WERI-Rb-1 (cell line): ENCODE measurements at regions not wholly inside any gene's neighbourhood (a gene's known extent, or its start where the extent isn't known, plus 50 kb on each side); places are given as distances from the start of the nearest gene placed in this dataset.
A peak's percentile ranks its signal among the peaks of the same experiment; 100 is the strongest.

Experiments
- DNase-seq: peaks from one replicate; pipeline ENCODE4 v3.0.0-alpha.2; 2020
- H3K27ac ChIP-seq: fragments of 250-450 bp; sonication (Bioruptor Pico); 2 replicates; pipeline ENCODE4 v1.5.1; 2020; ENCODE audit warnings: mild to moderate bottlenecking, moderate library complexity
- H3K27me3 ChIP-seq: fragments of 250-450 bp; sonication (Bioruptor Pico); 2 replicates; pipeline ENCODE4 v1.5.1; 2021; ENCODE audit warnings: mild to moderate bottlenecking, low read depth, moderate library complexity; ENCODE audit not compliant: insufficient read depth, severe bottlenecking
- H3K36me3 ChIP-seq: fragments of 250-450 bp; sonication (Bioruptor Pico); 2 replicates; pipeline ENCODE4 v1.5.1; 2020; ENCODE audit warnings: mild to moderate bottlenecking, moderate library complexity
- H3K4me3 ChIP-seq: 2 replicates; pipeline ENCODE4 v1.5.1; 2011; ENCODE audit warnings: low read depth, mild to moderate bottlenecking, control low read depth, low read length
- H3K9me3 ChIP-seq: fragments of 250-450 bp; sonication (Bioruptor Pico); 2 replicates; pipeline ENCODE4 v1.5.1; 2021; ENCODE audit warnings: mild to moderate bottlenecking, moderate library complexity; ENCODE audit not compliant: severe bottlenecking
- TF ChIP-seq, protein P1 (sequence below): IDR thresholded peaks from 2 replicates; pipeline ENCODE4 v1.5.1; 2011; ENCODE audit warnings: low read depth, mild to moderate bottlenecking, control low read depth, inconsistent platforms, low read length

DNA sequence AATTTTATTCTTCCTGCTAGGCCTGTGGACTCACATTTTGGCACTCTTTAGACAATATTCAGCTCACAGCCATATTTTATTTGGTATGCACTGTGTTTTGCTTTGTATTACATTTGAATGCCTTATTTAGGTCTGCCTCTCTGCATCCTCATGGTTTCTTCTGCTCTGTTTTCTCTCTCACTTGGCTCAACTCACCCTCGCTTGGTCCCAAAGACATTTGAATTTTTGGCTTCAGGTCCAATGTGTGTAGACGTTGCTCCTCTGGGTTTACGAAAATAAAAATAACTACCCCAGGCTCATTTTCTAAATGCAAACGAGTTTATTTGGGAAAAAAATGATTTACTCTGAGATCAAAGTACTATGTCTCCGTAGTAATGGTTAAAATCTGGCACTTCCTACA is 91.1 kb upstream of the REG3A start:
- H3K4me3 ChIP-seq, result no peak overlapping the region
- no peak overlapping the region for H3K27ac ChIP-seq
- H3K36me3 ChIP-seq, result no peaks in the 10 kb centered on the region
- no peaks in the 10 kb centered on the region for H3K9me3 ChIP-seq
- peaks cover 16% of the 10 kb centered on the region for H3K27me3 ChIP-seq
- DNase-seq, result no peak
- TF ChIP-seq, protein P1, sequence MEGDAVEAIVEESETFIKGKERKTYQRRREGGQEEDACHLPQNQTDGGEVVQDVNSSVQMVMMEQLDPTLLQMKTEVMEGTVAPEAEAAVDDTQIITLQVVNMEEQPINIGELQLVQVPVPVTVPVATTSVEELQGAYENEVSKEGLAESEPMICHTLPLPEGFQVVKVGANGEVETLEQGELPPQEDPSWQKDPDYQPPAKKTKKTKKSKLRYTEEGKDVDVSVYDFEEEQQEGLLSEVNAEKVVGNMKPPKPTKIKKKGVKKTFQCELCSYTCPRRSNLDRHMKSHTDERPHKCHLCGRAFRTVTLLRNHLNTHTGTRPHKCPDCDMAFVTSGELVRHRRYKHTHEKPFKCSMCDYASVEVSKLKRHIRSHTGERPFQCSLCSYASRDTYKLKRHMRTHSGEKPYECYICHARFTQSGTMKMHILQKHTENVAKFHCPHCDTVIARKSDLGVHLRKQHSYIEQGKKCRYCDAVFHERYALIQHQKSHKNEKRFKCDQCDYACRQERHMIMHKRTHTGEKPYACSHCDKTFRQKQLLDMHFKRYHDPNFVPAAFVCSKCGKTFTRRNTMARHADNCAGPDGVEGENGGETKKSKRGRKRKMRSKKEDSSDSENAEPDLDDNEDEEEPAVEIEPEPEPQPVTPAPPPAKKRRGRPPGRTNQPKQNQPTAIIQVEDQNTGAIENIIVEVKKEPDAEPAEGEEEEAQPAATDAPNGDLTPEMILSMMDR, result no peak

DNA sequence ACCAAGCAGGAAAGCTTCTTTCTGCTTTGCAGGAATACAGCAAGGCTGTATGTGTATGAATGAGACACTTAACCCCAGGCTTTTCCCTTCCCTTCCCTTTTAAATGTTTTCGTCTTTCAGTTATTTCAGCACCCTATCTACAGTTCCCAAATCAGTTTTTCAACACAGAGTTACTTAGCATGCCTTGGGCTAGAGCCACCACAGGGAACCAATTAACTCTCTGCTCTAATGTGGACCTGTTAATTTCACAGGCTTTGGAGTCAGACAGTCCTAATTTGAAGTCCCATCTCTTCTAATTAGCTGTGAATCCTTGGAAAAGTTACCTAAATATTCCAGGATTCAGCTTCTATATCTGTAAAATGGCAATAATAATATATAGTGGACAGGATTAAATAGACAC is 89.2 kb upstream of the REG3A start:
- Histone ChIP-seq H3K9me3 (no peaks in the 10 kb centered on the region), H3K36me3 (no peaks in the 10 kb centered on the region), H3K4me3 (no peak overlapping the region), H3K27ac (no peak overlapping the region), H3K27me3 (peaks cover 21% of the 10 kb centered on the region)
- TF ChIP-seq, protein P1, result no peak
- no peak for DNase-seq

DNA sequence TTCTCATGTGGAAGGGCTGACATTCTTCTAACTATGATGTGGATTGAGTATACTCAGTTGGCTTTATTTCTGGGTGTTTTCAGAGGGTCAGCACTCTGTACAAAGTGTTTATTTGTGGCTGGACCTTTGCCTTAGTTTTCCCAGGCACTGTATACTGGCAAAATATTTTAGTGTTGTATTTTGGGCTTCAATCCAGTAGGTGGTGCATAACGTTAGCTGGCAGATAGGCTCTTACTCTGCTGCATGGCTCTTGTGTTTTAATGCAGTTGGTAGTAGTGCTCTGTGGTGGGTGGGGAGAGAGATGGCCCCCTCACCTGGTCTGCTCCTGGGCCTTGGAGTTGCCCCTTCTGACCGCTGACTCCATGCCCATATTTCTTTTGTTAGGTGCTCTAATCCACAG is 75.6 kb upstream of the REG3A start:
- H3K9me3 ChIP-seq, result no peaks in the 10 kb centered on the region
- no peaks in the 10 kb centered on the region for H3K36me3 ChIP-seq
- H3K27ac ChIP-seq, result no peak overlapping the region
- peaks cover 6% of the 10 kb centered on the region for H3K27me3 ChIP-seq
- DNase-seq, result no peak
- no peak overlapping the region for H3K4me3 ChIP-seq
- TF ChIP-seq, protein P1, result peak; percentile 67

DNA sequence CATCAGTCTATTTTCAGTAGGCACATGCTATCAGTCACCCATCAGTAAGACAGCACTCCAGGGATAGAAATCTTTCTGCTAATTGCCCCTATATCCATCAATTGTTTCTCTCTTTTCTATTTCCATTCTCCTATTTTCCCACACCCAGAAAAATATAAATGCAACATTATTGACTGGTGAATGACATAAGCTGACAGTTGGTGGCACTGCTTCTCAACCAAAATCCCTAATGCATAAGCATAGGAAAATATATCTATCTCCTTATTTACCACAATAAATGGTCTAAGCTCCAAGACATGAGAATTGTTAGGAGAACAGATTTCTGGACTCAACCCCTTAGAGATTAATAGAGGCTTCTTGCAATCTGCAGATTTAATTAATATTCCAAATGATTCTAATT is 64.0 kb upstream of the REG3A start:
- peaks cover 11% of the 10 kb centered on the region for H3K27me3 ChIP-seq
- no peaks in the 10 kb centered on the region for H3K36me3 ChIP-seq
- TF ChIP-seq, protein P1, result 0 out of 2 replicates have a peak, but pooled peaks have one; percentile 12
- DNase-seq, result no peak
- no peaks in the 10 kb centered on the region for H3K9me3 ChIP-seq
- H3K27ac ChIP-seq, result no peak overlapping the region
- no peak overlapping the region for H3K4me3 ChIP-seq

DNA sequence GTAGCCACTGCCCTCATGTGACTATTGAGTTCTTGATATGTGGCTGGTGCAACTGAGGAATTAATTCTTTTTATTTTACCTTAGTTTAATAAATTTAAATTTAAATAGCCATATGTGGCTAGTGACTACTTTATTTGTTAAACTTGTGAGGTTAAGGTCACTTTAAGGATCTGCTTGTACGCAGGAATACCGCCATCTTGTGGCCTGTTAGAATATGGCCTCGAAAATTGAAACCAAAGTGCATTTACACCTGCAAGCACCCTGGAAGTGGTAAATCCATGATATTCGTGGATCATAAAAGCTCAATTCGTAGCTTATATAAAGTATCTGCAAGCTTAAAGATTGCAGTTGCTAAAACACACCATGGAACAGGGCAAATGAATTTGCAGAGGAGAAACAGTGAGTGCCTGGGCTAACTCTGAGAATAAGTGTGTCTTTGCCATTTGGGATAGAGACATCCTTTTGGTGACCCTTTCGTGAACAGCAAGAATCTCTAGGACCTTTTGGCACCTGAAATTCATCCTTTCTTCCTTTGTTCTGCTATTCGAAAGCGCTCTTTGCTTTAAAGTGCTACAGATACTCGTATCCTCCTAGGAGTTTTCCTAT is 59.9 kb upstream of the REG3A start:
- TF ChIP-seq, protein P1, result peak; percentile 75
- H3K27me3 ChIP-seq, result no peaks in the 10 kb centered on the region
- DNase-seq, result peak; percentile 64

More for the DNA sequence above, 59.9 kb upstream of the REG3A start:
- H3K27ac ChIP-seq, result no peak overlapping the region
- H3K4me3 ChIP-seq, result no peak overlapping the region
- no peaks in the 10 kb centered on the region for H3K9me3 ChIP-seq
- no peaks in the 10 kb centered on the region for H3K36me3 ChIP-seq
